Testis (tissue), 2 donors: ENCODE measurements at regions not wholly inside any gene's neighbourhood (a gene's known extent, or its start where the extent isn't known, plus 50 kb on each side); places are given as distances from the start of the nearest gene placed in this dataset.
"Not testable (repeated sequence)": the region's sequence is repeated elsewhere in the genome, so short reads cannot be mapped to it uniquely, and the experiment has no call there.

Source experiments
- CTCF ChIP-seq, 3 experiments: fragments of 450-650 bp in 2 of 3; fragments of 200-600 bp in 1 of 3; sonication (generic) in 1 of 3; IDR thresholded peaks; one replicate each; pipeline ENCODE4 v1.5.1; 2016 to 2019; ENCODE audit warnings: antibody characterized with exemption in 3 of 3, mild to moderate bottlenecking in 2 of 3, moderate library complexity in 1 of 3
- POLR2A ChIP-seq: fragments of 450-650 bp; IDR thresholded peaks from one replicate; pipeline ENCODE4 v1.6.1; 2017; ENCODE audit warnings: antibody characterized with exemption, mild to moderate bottlenecking, moderate library complexity

GRCh38 chr5:25446061-25446420, 801.3 kb upstream of the CDH10 start:
- TF ChIP-seq CTCF (IDR thresholded peaks at IDR 0.05); POLR2A: not testable (repeated sequence)
